HEK293T (cell line): ENCODE measurements at regions not wholly inside any gene's neighbourhood (a gene's known extent, or its start where the extent isn't known, plus 50 kb on each side); places are given as distances from the start of the nearest gene placed in this dataset.
"Not testable (repeated sequence)": the region's sequence is repeated elsewhere in the genome, so short reads cannot be mapped to it uniquely, and the experiment has no call there.

Source experiments
- ELF4 ChIP-seq: fragments of 450-650 bp; IDR thresholded peaks from 2 replicates; pipeline ENCODE4 v1.6.1; 2017; ENCODE audit warnings: antibody characterized with exemption
- HDGF ChIP-seq: fragments of 450-650 bp; IDR thresholded peaks from 2 replicates; pipeline ENCODE4 v1.6.1; 2017; ENCODE audit warnings: antibody characterized with exemption, borderline replicate concordance
- SP1 ChIP-seq: fragments of 450-650 bp; IDR thresholded peaks from 2 replicates; pipeline ENCODE4 v1.6.1; 2017
- SUZ12 ChIP-seq: fragments of 450-650 bp; IDR thresholded peaks from 2 replicates; pipeline ENCODE4 v1.6.1; 2016; ENCODE audit warnings: mild to moderate bottlenecking
- TARDBP ChIP-seq: fragments of 450-650 bp; IDR thresholded peaks from 2 replicates; pipeline ENCODE4 v1.6.1; 2016
- ZNF384 ChIP-seq: fragments of 450-650 bp; IDR thresholded peaks from 2 replicates; pipeline ENCODE4 v1.6.1; 2016

GRCh38 chrX:124459851-124460250 lies 113.5 kb downstream of the SH2D1A start:
- TF ChIP-seq ELF4, SP1, SUZ12, ZNF384, TARDBP, HDGF: not testable (repeated sequence)
